CD4-positive, alpha-beta T cell (primary cell): ENCODE measurements at regions not wholly inside any gene's neighbourhood (a gene's known extent, or its start where the extent isn't known, plus 50 kb on each side); places are given as distances from the start of the nearest gene placed in this dataset.

Experiments used
- ATAC-seq: fragments of 200-7000 bp; cut with Tn5 transposase; one replicate; pipeline ENCODE4 v1.10.0; 2022; ENCODE audit warnings: mild to moderate bottlenecking; ENCODE audit not compliant: poor library complexity
- CTCF ChIA-PET: fragments of 350-600 bp; sonication (Branson Sonifier 250); formaldehyde crosslinking; loops from one replicate; lab custom pipeline; 2021; ENCODE audit warnings: antibody characterized with exemption, inconsistent platforms; lab: Charles Lee
- POLR2A ChIA-PET: fragments of 350-600 bp; sonication (Branson Sonifier 250); formaldehyde crosslinking; loops from one replicate; lab custom pipeline; 2021; ENCODE audit warnings: antibody characterized with exemption, inconsistent platforms; lab: Charles Lee
- DNase-seq, 14 experiments: peaks; one replicate each; pipeline ENCODE4 v3.0.0-alpha.2; 2013 to 2020; ENCODE audit warnings: mixed read lengths in 2 of 14
- H3K27ac ChIP-seq, 2 donors: one replicate each; pipeline versions ENCODE4 v1.5.1 to v1.7.0; 2013; ENCODE audit warnings: low read length in 2 of 2, low read depth in 1 of 2, mild to moderate bottlenecking in 1 of 2
- H3K27me3 ChIP-seq, 2 experiments: 1 replicate in 1 of 2; 2 replicates in 1 of 2; pipeline versions ENCODE4 v1.6.1 to v1.7.0; 2013; ENCODE audit warnings: low read length in 2 of 2, control low read depth in 1 of 2, mild to moderate bottlenecking in 1 of 2, moderate library complexity in 1 of 2; ENCODE audit not compliant: insufficient read depth in 2 of 2, control insufficient read depth in 1 of 2
- H3K36me3 ChIP-seq: one replicate; pipeline ENCODE4 v1.6.1; 2013; ENCODE audit warnings: low read length, control low read depth; ENCODE audit not compliant: insufficient read depth
- H3K4me1 ChIP-seq: one replicate; pipeline ENCODE4 v1.6.1; 2013; ENCODE audit warnings: low read length, control low read depth; ENCODE audit not compliant: insufficient read depth
- H3K4me3 ChIP-seq: one replicate; pipeline ENCODE4 v1.5.1; 2013; ENCODE audit warnings: mild to moderate bottlenecking, low read length, moderate library complexity
- H3K9me3 ChIP-seq, 2 experiments: 1 replicate in 1 of 2; 2 replicates in 1 of 2; pipeline versions ENCODE4 v1.6.1 to v1.7.0; 2013; ENCODE audit warnings: low read length in 2 of 2, mild to moderate bottlenecking in 2 of 2, control low read depth in 1 of 2, moderate library complexity in 1 of 2; ENCODE audit not compliant: control insufficient read depth in 1 of 2, insufficient read depth in 1 of 2
- H3K27ac Mint-ChIP-seq: one replicate; pipeline ENCODE4 v1.8.0; 2020; ENCODE audit warnings: mixed read lengths
- H3K27me3 Mint-ChIP-seq: one replicate; pipeline ENCODE4 v1.8.0; 2021; ENCODE audit warnings: mixed read lengths
- H3K36me3 Mint-ChIP-seq: one replicate; pipeline ENCODE4 v1.8.0; 2021; ENCODE audit warnings: low read depth, mixed read lengths
- H3K4me1 Mint-ChIP-seq: one replicate; pipeline ENCODE4 v1.8.0; 2021; ENCODE audit warnings: low read depth, mixed read lengths
- H3K4me3 Mint-ChIP-seq: one replicate; pipeline ENCODE4 v1.8.0; 2020; ENCODE audit warnings: mild to moderate bottlenecking, mixed read lengths
- H3K9me3 Mint-ChIP-seq: one replicate; pipeline ENCODE4 v1.8.0; 2020; ENCODE audit warnings: mixed read lengths
- CTCF ChIP-seq: fragments of 200-600 bp; IDR thresholded peaks from one replicate; pipeline ENCODE4 v1.8.0; 2022; ENCODE audit warnings: antibody characterized with exemption, mild to moderate bottlenecking
- intact Hi-C, 2 experiments: fragments of 100-400 bp; cut with DNase I in 1 of 2; cut with micrococcal nuclease in 1 of 2; formaldehyde crosslinking; loops; one replicate each; pipeline versions ENCODE4 v1.15.1 to v1.9.0; 2023 to 2025; cut with DNase I, micrococcal nuclease

GRCh38 chr1:71285529-71285928 lies 204.7 kb upstream of the ZRANB2 start:
- intact Hi-C loops, result no loop called here
- DNase-seq, result no peak
- no peak for ATAC-seq
- H3K36me3 Mint-ChIP-seq, result no peaks in the 10 kb centered on the region
- no peak for TF ChIP-seq CTCF
- Histone ChIP-seq H3K9me3 (peaks cover 5 to 9% of the 10 kb centered on the region in 2 experiments), H3K27ac (no peak overlapping the region), H3K27me3 (no peaks in the 10 kb centered on the region), H3K36me3 (no peaks in the 10 kb centered on the region), H3K4me3 (no peak overlapping the region), H3K4me1 (no peaks in the 10 kb centered on the region)
- ChIA-PET POLR2A (no interaction called here), CTCF (no interaction called here)
- H3K27ac Mint-ChIP-seq, result no peak overlapping the region
- no peaks in the 10 kb centered on the region for H3K27me3 Mint-ChIP-seq
- H3K4me3 Mint-ChIP-seq, result no peak overlapping the region
- H3K4me1 Mint-ChIP-seq, result no peaks in the 10 kb centered on the region
- H3K9me3 Mint-ChIP-seq, result peaks cover 16% of the 10 kb centered on the region

- Histone ChIP-seq H3K4me1 (no peaks in the 10 kb centered on the region), H3K9me3 (peaks cover 0 to 6% of the 10 kb centered on the region in 2 experiments), H3K27me3 (no peaks in the 10 kb centered on the region), H3K27ac (no peak overlapping the region), H3K4me3 (no peak overlapping the region), H3K36me3 (no peaks in the 10 kb centered on the region)
- H3K36me3 Mint-ChIP-seq, result no peaks in the 10 kb centered on the region
- ATAC-seq (no peak), DNase-seq (no peak)
- H3K4me1 Mint-ChIP-seq, result no peaks in the 10 kb centered on the region
- H3K27ac Mint-ChIP-seq, result no peak overlapping the region
- CTCF ChIA-PET, result no interaction called here
- peaks cover 2% of the 10 kb centered on the region for H3K9me3 Mint-ChIP-seq
- H3K4me3 Mint-ChIP-seq, result no peak overlapping the region
- no peak for TF ChIP-seq CTCF
- POLR2A ChIA-PET, result no interaction called here
- no peaks in the 10 kb centered on the region for H3K27me3 Mint-ChIP-seq
- intact Hi-C loops, result no loop called here
These were observed 195.6 kb upstream of the ZRANB2 start for GRCh38 chr1:71276466-71276865.

- Mint-ChIP-seq H3K4me1 (no peaks in the 10 kb centered on the region), H3K27ac (no peak overlapping the region), H3K27me3 (no peaks in the 10 kb centered on the region), H3K9me3 (peaks cover 5% of the 10 kb centered on the region), H3K4me3 (no peak overlapping the region), H3K36me3 (no peaks in the 10 kb centered on the region)
- no peak for TF ChIP-seq CTCF
- POLR2A ChIA-PET, result no interaction called here
- H3K4me3 ChIP-seq, result no peak overlapping the region
- no peaks in the 10 kb centered on the region for H3K36me3 ChIP-seq
- H3K27me3 ChIP-seq, result no peaks in the 10 kb centered on the region
- no peak overlapping the region for H3K27ac ChIP-seq
- intact Hi-C loops, result no loop called here
- no peak for ATAC-seq
- H3K4me1 ChIP-seq, result no peaks in the 10 kb centered on the region
- DNase-seq, result no peak
- H3K9me3 ChIP-seq, result peaks cover 0 to 6% of the 10 kb centered on the region in 2 experiments
- CTCF ChIA-PET, result no interaction called here
These were observed 192.5 kb upstream of the ZRANB2 start for GRCh38 chr1:71273334-71273733.
